ENCODE measurements at regions not wholly inside any gene's neighbourhood (a gene's known extent, or its start where the extent isn't known, plus 50 kb on each side); places are given as distances from the start of the nearest gene placed in this dataset.
A peak's percentile ranks its signal among the peaks of the same experiment; 100 is the strongest.

- Histone ChIP-seq H3K36me3 (ENCODE audit: control insufficient read depth, insufficient read depth, low read length) (no peaks in the 10 kb centered on the region), H2BK5ac (ENCODE audit: low read depth, low read length, poor library complexity, severe bottlenecking) (no peak overlapping the region), H2BK120ac (ENCODE audit: low read depth, low read length) (no peak overlapping the region), H3K9me3 (ENCODE audit: control insufficient read depth, insufficient read depth, low read length) (no peaks in the 10 kb centered on the region), H3K27me3 (ENCODE audit: control insufficient read depth, insufficient read depth, low read length) (no peaks in the 10 kb centered on the region), H3K27ac (ENCODE audit: insufficient read depth, low read length) (no peak overlapping the region), H3K23ac (ENCODE audit: low read depth, low read length) (no peak overlapping the region), H2AFZ (replicated peaks; ENCODE audit: low read length, poor library complexity) (no peak overlapping the region), H3K4me1 (ENCODE audit: control insufficient read depth, insufficient read depth, low read length) (peaks cover 2% of the 10 kb centered on the region; the same call in 1 of the 2 replicates), H3K14ac (replicated peaks; ENCODE audit: low read depth, low read length) (no peak overlapping the region), H3K9me1 (ENCODE audit: insufficient read depth, low read length) (0 out of 2 replicates have a peak, but pooled peaks cover 5% of the 10 kb centered on the region), H4K20me1 (ENCODE audit: insufficient read depth, low read length) (no peaks in the 10 kb centered on the region), H3K18ac (ENCODE audit: low read depth, low read length) (no peak overlapping the region), H2BK15ac (ENCODE audit: low read depth, low read length) (no peak overlapping the region), H3K79me1 (ENCODE audit: low read depth in 1 of 2, low read length in 2 of 2) (no peaks in the 10 kb centered on the region), H3K4ac (ENCODE audit: low read depth, low read length) (no peak overlapping the region), H2BK20ac (ENCODE audit: low read depth, low read length) (no peak overlapping the region), H4K8ac (ENCODE audit: low read depth in 2 of 2, low read length in 2 of 2) (no peak overlapping the region), H3K56ac (ENCODE audit: extremely low read depth, insufficient read depth, low read length) (no peak overlapping the region), H4K5ac (ENCODE audit: low read depth, low read length) (no peak overlapping the region), H2AK9ac (replicated peaks; ENCODE audit: low read depth, low read length, poor library complexity) (no peak overlapping the region), H3K4me2 (ENCODE audit: low read depth, low read length) (no peak overlapping the region), H3K4me3 (ENCODE audit: insufficient read depth, low read depth, low read length) (no peak overlapping the region), H2AK5ac (ENCODE audit: low read depth, low read length) (no peak overlapping the region), H3K9ac (ENCODE audit: low read depth, low read length) (no peak overlapping the region), H4K91ac (ENCODE audit: insufficient read depth, low read depth, low read length) (no peak overlapping the region)
- intact Hi-C loops (cut with micrococcal nuclease) (no loop called here), in situ Hi-C loops (cut with MboI; ENCODE audit: low sequenced_read_pairs) (loop anchor here (10.0 to 25.0 kb wide), 2 partner anchors 546 to 943 kb away; no protein-coding TSS in a partner anchor), dilution Hi-C loops (cut with HindIII; ENCODE audit: low sequenced_read_pairs, unreplicated experiment) (no loop called here)
- no TSS peak for BruUV-seq (replicated peaks)
- ATAC-seq (ENCODE audit: low read depth), result no peak
- TF ChIP-seq NFE2L2 (IDR thresholded peaks at IDR 0.05; ENCODE audit: low read depth, low read length) (0 out of 2 replicates have a peak, but pooled peaks have one; percentile 46), RFX5 (IDR thresholded peaks at IDR 0.05; ENCODE audit: low read depth, low read length) (no peak)
- CTCF ChIA-PET, result no interaction called here
- POLR2A ChIA-PET (ENCODE audit: unreplicated experiment), result no interaction called here
- DNase-seq, result peak; percentile 72
- no CpG with 5 or more reads among the region's 1 CpG for WGBS, 2 experiments (ENCODE audit: extremely low coverage in 2 of 2, insufficient read length in 1 of 2)
Measured at GRCh38 chr6:132969196-132969595, 154.8 kb downstream of the RPS12 start.

All from IMR-90 (cell line).